ENCODE measurements at regions not wholly inside any gene's neighbourhood (a gene's known extent, or its start where the extent isn't known, plus 50 kb on each side); places are given as distances from the start of the nearest gene placed in this dataset.

- no peak for ATAC-seq
Observed at GRCh38 chr18:79610461-79611039, 69.1 kb upstream of the CTDP1 start.

GRCh38 chr18:79611040-79611681, 68.4 kb upstream of the CTDP1 start:
- no peak for ATAC-seq

- no peak for ATAC-seq
Observed at GRCh38 chr18:79612291-79613108, 67.1 kb upstream of the CTDP1 start.

GRCh38 chr18:79613186-79613931, 66.2 kb upstream of the CTDP1 start:
- ATAC-seq = no peak

GRCh38 chr18:79614211-79614955, 65.2 kb upstream of the CTDP1 start:
- no peak for ATAC-seq

GRCh38 chr18:79615091-79615490, 64.5 kb upstream of the CTDP1 start:
- no peak for ATAC-seq

GRCh38 chr18:79615586-79615985, 64.0 kb upstream of the CTDP1 start:
- ATAC-seq = no peak

GRCh38 chr18:79616651-79617510, 62.7 kb upstream of the CTDP1 start:
- ATAC-seq = no peak

- no peak for ATAC-seq
Observed at GRCh38 chr18:79617511-79618500, 61.8 kb upstream of the CTDP1 start.

GRCh38 chr18:79620576-79621165, 58.9 kb upstream of the CTDP1 start:
- ATAC-seq = no peak

GRCh38 chr18:79621501-79621900, 58.1 kb upstream of the CTDP1 start:
- no peak for ATAC-seq

- no peak for ATAC-seq
Observed at GRCh38 chr18:79622004-79622403, 57.6 kb upstream of the CTDP1 start.

GRCh38 chr18:79624356-79625170, 55.0 kb upstream of the CTDP1 start:
- ATAC-seq = no peak

GRCh38 chr18:79625195-79625923, 54.2 kb upstream of the CTDP1 start:
- peak; percentile 70 to 73 for ATAC-seq

GRCh38 chr18:79625924-79626561, 53.6 kb upstream of the CTDP1 start:
- ATAC-seq = no peak

- no peak for ATAC-seq
Observed at GRCh38 chr18:79626905-79627749, 52.5 kb upstream of the CTDP1 start.

Data from activated CD4-positive, CD25-positive, alpha-beta regulatory T cell treated with anti-CD3 and anti-CD28 coated beads, Interleukin-2, amount 50 U/mL, for 24 hours (primary cell).